Body of pancreas (tissue), 4 donors: ENCODE measurements at regions not wholly inside any gene's neighbourhood (a gene's known extent, or its start where the extent isn't known, plus 50 kb on each side); places are given as distances from the start of the nearest gene placed in this dataset.

Experiments
- CTCF ChIP-seq, 7 experiments: fragments of 450-650 bp in 4 of 7; fragments of 200-600 bp in 3 of 7; sonication (generic) in 3 of 7; IDR thresholded peaks; one replicate each; pipeline ENCODE4 v1.5.1; 2016 to 2019; ENCODE audit warnings: antibody characterized with exemption in 7 of 7
- POLR2A ChIP-seq, 3 donors: fragments of 450-650 bp; IDR thresholded peaks; one replicate each; pipeline ENCODE4 v1.6.1; 2016; ENCODE audit warnings: antibody characterized with exemption in 3 of 3, mild to moderate bottlenecking in 2 of 3

DNA sequence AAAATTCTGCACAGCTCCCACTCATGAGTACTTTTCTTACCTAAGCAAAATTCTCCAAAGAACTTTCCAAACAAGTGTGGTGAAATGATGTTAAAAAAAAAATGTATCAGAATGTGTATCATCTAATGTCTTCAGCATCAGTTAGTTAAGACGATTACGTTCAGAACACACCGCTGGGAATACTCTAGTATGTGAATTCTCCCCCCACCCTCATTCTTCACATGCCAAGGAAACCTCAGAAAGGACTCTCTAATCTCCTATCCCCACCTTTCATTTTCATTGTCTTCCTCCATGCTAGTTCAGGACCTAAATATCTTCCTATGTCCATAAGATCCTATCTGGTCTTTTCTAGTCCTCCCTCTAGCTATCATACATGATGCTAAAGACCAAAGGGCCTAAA lies 457.4 kb downstream of the SHQ1 start:
- no peak for TF ChIP-seq CTCF (IDR thresholded peaks at IDR 0.05)
- no peak for TF ChIP-seq POLR2A (IDR thresholded peaks at IDR 0.05)
